HG02973 (cell line): ENCODE measurements at regions not wholly inside any gene's neighbourhood (a gene's known extent, or its start where the extent isn't known, plus 50 kb on each side); places are given as distances from the start of the nearest gene placed in this dataset.
"Not testable (repeated sequence)": the region's sequence is repeated elsewhere in the genome, so short reads cannot be mapped to it uniquely, and the experiment has no call there.

Experiments used
- ATAC-seq: cut with Tn5 transposase; IDR thresholded peaks from one replicate; pipeline ENCODE4 v1.9.1; 2021; ENCODE audit warnings: moderate library complexity; ENCODE audit not compliant: unreplicated experiment

DNA sequence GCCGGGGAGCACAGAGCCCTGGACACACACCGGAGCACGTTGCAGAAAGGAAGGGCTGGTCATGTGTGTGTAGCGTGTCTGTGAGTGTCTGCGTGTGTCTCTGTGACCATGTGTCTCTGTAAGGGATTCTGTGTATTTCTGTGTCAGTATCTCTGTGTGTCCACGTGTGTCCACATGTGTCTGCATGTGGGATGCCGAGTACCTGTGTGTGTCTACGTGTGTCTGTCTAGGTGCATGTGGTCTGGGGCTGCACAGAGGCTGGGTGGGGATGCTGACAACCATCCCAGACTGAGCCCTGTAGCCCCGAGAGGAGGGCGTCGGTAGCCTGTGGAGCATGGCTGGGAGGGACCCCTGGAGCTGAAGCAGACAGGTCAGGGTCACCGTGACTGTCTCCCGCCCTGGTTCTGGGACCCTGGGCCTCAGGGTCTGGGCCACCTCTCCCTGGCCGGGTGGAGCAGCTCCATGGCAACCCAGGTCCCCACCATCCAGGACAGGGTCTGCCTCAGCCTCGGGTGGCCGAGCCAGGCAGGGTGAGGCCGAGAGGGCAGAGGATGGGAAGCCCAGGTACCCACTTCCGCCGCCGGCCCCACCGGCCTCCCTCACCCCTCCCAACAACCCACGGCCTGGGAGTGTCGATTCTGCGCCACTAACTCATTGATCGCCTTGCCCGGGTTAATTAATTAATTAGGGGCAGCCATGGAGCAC lies 122.7 kb downstream of the FAM53A start:
- no peak for ATAC-seq

DNA sequence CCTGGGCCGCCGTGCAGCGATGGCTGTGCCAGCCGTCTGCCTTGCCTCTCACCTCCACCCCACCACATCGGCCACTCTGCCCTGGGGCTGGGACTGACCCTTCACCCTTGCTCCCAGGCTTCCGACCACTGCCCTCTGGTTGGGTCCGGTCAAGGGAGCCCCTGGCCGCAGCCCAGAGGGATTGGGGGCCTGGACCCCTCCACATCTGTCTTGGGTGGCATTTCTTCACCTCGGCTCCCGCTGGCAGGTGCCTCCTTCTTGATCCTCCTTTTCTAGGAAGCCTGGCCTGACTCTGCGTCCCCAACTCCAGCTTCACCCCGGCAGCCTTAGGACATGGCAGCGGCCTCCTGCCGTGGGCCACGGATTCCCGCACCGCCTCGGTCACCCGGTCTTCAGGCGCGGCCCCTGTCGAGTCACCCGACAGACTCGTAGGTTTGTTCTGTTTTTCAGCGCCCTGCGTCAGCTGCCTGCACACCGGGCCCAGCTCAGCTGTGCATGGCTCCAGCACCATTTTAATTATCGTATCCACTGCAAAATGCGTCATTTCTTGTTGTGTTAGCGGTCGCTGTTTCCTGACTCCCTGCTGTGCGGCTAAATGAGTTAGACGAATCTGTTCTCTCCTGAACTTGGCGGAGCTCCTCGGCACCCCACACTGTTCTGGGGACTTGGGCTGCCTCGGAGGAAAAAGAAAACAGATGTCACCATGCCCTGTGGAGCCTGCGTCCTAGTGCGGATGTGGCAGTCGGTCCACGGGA lies 124.0 kb downstream of the FAM53A start:
- no peak for ATAC-seq

DNA sequence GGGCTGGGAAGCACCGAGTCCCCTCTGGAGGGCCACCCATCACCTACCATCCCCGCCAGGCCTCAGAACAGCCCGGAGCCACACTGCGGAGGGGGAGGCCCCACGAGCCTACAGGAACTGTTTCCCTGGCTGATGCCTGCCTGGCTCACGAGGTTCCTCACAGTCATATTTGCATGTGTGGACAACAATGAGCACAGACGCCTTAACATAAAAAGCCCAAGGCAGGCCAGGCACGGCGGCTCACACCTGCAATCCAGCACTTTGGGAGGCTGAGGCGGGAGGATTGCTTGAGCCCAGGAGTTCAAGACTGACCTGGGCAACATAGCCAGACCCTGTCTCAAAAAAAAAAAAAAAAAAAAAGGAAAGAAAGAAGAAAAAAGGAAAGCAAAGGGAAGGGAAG lies 125.9 kb downstream of the FAM53A start:
- no peak for ATAC-seq

DNA sequence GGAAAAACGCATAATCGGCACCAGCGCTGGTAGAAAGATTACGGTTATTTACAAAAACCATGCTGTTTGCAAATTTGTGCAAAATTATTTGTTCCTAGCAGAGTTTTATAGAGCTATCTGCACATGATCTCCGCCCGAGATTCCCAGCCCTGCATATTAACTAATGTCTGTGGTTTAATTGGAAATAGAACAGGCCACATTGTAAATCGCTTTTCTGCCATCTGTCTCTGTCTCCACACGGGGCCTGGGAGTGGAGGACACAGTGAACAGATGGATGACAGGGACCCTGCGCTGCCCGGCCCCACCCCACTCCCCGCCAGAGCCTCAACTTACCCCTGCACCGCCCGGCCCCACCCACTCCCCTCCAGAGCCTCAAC lies 126.9 kb downstream of the FAM53A start:
- ATAC-seq: no peak

DNA sequence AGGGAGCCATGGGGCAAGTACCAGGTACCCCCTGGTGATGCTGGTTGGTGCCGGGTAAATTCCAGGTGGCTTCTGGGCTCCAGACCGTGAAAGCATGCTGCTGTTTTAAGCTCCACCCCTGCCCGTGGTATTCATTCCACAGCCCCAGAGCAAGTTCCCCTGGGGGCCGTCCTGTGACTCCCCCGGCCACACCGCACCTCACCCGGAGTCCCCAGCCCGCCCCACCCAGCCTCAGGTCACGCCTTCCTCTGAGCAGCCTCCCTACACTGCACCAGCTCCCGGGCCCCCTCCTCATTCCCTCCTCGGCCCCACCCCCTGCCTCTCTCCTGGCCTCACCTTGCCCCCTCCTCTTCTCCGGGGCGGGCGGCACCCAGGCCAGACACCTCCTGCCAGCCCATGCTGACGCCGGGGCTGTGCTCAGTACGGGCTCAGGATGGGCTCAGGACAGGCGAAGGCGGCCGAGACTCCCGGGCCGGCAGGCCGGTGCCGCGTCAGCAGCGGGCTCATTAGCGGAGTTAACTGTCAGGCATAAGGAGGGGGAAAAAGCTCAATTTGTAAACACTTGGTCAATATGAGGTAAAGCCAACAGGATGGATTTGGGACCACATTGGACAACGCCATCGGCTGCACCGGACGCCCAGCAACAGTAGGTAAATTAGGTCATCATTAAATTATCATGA lies 127.4 kb downstream of the FAM53A start:
- no peak for ATAC-seq

DNA sequence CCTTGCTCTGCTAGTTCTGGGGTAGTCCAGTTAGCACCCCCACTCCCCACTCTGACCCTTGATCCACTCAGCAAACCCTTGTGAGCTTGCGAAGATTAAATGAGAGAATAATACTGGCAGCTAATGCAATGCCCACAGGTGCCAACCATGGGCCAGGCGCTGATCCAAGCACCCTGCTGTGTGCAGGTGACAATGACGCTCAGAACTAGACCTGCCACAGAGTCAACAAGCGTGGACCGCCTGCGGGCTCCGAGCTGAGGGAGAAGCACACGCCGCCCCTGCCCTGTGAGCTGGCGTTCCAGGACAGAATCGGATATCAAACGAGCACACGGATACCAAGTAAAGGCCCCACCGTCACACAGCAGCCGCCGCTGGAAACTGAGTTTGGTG lies 129.2 kb downstream of the FAM53A start:
- no peak for ATAC-seq

DNA sequence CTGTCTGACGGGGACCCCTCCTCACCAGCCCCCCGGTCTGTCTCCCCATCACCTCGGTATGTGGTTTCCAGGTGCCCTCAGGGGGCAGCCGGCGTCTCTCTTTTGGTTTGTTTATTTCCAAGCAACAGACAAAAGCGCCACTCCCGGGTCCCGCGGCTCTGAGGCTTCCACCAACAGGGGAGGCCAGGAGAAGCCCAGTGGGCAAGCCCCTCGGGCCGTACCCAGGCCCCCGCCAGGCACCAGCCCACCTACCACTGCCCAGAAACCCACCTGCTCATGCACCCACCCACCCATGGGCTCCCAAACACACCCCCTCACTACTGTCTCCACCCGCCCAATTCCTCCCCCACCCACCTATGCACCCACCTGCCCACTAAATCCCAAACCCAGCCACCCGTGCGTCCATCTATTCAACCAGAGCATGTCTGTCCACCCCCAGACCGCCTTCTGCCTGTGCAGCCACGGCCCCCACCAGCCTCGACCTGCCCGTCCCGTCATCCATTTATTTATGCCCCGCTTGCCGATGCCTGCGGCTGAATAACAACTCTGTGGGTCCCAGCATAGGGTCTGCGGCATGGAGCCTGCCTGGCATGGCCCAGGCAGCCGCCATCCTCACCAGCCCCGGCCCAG lies 129.8 kb downstream of the FAM53A start:
- no peak for ATAC-seq

DNA sequence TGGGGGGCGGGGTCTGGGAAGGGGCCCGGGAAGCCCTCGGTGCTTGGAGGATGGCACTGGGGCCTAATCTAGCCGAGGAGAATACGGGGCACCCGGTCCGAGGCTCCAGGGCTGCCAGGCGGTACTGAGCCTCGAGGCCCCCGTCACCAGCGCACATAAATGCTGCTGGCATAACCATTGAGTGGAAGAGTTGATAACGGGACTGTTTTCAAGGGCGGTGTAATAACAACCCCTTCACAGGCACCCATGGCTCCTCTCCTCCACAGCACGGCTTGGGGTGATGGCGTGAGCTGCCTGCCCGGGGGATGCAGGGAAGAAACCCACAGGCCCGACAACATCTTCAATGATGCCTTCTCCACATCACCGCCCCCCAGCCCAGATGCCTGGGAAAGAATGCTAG lies 130.7 kb downstream of the FAM53A start:
- no peak for ATAC-seq

DNA sequence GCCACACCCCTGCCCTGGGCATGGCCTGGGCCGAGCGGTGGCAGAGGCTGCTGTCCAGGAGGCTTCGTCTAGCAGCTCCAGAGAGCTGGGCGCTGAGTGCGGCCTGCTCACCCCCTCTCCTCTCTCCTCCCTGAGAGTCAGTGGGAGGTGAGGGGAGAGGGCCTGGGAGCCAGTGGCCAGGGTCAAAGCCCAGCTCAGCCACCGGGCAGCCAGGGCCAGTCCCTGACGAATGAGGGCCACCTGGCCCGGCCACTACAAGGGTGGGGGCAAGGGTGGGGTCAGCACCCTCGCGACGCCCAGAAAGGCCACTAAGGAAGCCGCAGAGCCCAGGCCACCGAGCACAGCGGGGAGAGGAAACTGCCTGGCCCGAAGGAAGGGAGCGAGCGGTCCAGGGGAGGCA lies 131.7 kb downstream of the FAM53A start:
- no peak for ATAC-seq

DNA sequence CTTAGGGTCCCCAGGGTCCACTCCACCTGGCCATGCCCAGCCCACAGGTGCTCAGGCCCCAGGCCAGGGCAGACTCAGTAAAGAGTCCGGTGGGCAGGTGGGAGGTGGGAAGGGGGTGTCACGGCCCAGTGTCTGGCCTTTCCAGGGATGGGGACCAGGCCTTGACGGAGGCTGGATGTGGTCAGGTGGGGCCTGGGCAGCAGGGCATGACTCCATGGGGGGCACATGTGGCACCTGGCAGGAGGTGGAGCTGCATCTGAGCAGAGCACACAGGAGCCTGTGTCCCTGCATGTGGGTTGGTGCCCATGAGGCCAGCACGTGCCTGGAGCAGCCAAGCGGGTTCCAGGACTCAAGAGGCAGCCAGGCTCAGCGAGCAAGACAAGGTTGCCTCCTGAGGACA lies 132.9 kb downstream of the FAM53A start:
- ATAC-seq: no peak

DNA sequence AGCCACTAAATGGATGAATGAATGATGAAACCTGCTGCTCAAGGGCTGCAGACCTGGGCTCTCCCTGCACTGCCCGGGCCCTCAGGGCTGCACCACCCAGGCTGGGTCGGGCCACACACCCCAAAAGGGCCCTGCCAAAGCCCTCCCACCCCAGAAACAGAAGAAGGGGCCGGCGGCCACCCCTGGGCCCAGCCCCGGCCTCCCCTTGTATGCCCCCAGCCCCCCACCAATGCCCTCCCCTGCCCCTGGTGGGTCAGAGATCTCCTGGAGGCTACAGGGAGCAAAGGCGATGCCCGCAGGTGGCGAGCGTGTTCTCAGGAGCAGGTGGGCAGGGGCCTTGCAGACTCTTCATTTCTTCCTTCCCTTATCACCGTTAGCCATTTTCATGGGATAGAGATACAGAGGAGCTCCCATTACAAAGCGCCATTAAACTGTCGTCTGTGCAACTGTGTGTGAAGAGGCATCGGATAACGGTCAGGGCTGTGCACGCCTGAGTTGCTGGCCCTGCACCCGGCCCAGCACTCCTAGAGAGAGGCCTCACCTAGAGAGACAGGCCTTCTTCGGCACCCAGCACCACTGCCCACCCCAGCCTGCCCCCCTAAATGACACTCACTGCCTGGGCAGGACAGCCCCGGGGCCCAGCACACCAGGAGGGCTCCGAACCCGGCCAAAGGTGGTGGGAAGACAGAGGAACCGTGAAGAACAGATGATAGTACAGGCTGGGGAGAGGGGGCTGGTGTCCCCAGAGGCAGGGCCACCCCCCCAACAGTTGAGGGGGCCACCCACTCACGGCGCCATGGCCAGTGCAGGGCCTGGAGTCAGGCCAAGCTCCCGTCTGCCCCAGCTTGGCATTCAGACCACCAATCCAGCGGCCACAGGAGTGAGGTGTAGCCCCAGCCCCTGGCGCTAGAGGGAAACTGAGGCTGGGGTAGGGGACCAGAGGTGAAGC lies 133.7 kb downstream of the FAM53A start:
- ATAC-seq: no peak

DNA sequence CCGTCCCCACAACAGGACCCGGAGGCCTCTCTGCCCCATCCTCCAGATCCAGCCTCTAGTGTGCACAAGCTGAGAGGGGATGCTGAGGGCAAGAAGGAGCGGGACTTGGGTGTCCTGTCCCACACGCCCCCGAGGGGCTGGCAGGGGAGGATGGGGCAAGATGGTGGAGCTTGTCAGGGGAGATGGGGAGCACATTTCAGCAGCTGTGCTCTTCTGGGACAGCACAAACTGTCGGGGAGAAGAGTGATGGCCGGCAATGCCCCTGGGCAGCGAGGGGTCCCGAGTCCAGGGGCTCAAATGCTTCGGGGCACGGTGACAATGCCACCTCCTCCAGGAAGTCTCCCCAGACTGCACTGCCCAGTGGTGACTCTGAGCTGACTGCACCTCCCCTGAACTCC lies 134.5 kb downstream of the FAM53A start:
- no peak for ATAC-seq

DNA sequence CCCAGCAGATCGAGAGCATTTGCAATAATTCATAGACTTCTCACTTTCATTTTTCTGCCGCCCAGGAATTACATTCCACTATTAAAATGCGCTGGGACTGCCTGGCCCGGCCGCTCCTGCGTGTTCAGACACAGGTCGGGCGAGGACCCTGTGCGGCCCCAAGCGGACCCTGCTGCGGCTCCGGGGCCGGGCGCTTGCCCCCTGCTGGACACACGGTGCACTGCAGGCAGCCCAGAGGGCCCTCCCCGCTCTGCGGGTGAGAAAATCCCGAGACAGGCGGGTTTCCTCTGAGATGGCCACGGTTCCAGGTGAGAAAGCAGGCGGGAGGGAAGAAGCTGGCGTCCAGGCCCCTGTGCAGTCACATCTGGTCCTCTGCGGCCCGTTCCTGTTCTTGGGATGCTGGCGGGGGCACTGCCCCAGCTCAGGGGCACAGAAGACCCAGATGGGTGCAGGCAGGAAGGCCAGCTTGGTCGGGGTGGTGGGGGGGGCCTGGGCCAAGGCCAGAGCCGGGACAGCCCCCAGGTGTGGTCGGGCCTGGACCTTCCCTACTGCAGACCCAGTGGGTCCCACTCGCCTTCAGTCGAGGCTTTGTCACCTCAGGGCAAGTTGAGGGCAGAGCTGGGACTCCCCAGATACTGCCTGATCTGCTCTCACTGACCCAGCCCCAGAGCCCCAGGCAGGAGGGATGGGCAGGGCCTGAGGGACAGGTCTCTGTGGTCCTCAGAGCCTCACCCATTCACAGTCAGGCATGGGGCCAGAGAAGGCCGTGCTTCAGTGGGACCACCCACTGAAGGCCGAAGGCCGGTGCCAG lies 135.1 kb downstream of the FAM53A start:
- not testable (repeated sequence) for ATAC-seq

DNA sequence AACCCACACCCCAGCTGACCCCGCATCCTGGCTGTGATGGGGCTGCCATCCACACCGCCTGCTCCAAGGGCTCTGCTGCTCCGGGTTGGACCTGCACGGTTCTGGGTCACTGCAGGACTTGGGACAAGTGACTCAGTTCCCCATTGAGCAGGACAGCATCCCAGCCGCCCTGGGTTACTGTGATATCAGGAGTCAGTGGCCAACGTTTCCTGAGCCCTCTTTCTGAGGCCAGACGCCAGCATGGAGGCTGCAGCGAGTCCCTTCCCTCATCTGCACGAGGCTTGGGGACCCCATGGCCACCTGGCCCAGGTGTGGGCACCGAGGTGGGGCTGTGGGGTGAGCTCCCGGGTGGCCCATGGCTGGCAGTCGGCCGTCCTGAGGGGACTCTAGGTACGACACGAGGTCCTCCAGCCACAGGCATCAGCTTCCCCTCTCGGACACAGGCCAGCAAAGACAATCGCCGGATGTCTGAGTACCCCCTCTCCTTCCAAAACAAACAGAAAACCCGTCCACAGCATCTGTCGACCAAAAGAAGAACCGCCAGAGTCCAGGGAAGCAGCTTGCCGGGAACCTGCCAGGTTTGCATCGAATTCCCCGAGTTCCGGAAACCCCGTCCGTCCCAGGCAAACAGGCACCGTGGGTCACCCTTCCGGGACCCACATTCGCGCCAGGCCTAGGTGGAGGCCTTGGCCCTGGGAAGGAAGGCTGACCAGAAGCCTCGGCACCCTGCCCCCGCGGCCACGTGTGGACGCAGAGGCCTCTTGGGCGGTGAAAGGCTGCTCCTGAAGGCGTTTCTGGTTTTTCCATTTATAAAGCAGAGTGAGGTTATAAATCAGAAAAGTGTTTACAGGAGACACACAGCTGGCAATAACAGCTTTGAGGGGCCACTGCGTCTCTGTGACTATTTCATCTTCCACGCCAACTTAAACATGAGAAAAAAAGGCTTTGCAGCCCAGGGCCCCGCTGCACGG lies 136.0 kb downstream of the FAM53A start:
- no peak for ATAC-seq

DNA sequence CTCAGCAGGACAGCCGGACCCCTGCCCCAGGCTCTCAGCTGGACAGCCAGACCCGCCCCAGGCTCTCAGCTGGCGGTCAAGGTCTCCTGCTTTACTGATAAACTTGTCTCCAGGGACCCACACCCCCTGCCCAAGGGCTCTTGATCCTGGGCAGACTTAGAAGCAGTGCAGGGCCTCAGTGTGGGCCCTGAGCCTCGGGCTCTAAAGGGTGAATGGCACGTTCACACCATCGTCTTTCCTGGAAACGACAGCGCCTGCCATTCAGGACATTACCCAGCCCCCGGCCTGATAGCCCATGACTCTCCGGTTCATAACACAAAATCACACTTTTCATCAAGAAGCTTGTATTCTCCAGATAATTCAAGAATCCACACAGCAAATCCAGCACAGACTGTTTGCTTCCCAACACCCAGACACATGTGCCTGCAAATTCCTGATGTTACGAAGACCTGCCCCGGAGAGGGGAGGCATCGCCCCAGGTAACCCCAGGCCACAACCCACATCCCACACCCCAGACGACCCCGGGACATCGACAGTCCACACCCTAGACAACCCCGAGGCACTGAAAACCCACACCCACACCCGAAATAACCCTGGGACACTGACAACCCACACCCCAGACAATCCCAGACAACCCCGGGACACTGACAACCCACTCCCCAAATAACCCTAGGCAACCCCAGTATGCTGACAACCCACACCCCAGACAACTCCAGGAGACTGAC lies 136.8 kb downstream of the FAM53A start:
- ATAC-seq: no peak

DNA sequence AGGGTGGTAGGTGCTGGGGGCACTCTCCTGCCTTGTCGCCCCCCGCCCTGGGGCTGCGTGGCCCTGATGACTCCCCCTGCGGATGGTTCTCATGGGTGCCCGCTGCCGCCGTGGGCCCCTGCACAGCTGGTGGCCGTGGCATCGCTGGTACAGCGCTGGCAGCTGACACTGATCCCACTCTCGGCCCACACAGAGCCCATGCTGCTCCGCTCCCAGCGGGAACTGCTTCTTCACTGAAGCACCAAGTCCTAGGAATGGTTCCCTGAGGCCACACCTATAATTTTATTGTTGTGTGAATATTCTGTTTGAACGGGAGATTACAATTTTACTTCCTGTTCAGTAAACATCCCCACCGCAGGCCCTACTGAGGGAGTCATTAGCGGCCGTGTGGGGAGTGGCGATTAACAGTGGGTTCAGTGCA lies 138.6 kb upstream of the NKX1-1 start:
- no peak for ATAC-seq

DNA sequence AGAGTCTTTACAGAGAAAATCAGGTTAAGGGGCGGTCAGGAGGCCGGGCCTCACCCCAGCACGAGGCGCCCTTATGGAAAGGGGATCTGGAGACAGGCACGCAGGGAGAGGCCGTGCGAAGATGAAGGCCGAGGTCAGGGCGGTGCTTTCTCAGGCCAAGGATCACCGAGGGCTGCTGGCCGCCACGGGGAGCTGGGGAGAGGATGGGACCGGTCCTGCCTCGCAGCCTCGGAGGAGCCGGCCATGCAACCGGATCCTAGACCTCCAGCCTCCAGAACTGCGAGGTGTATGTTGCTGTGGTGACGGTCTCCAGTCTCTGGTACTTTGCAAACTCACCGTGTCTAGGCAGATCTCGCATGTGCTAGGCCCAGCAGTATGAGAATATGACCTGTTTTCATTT lies 138.2 kb upstream of the NKX1-1 start:
- ATAC-seq: not testable (repeated sequence)

DNA sequence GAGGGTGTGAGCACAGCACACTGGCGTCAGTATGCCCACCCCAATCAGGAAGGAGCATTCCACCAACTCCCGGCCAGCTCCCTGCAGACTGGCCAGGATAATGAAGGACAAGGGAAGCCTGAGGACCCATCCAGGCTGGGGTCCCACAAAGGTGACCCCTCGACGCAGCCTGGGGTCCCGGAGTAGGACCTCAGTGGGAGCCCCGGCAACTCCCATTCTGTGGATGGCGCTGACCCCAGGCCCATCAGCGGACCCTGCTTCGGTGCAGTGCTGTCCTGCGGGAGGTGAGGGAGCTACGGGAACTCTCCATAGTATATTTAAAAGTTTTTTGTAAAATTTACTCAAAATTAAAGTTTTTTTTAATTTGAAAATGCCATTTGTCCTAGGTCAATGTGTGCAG lies 137.7 kb upstream of the NKX1-1 start:
- no peak for ATAC-seq
